Keratinocyte (primary cell): ENCODE measurements at regions not wholly inside any gene's neighbourhood (a gene's known extent, or its start where the extent isn't known, plus 50 kb on each side); places are given as distances from the start of the nearest gene placed in this dataset.

Source experiments
- DNase-seq: peaks from one replicate; pipeline ENCODE4 v3.0.0-alpha.2; 2011; ENCODE audit warnings: low read depth, missing footprints, low spot score
- FAIRE-seq: peaks from 2 replicates; lab custom pipeline; 2011; peaks lifted over from hg19 to GRCh38; lab: Jason Lieb, UNC
- H2AFZ ChIP-seq: 2 replicates; pipeline ENCODE4 v1.6.0; 2012; ENCODE audit warnings: low read length, control low read depth, inconsistent platforms; ENCODE audit not compliant: control insufficient read depth
- H3K27ac ChIP-seq: 2 replicates; pipeline ENCODE4 v1.5.1; 2011; ENCODE audit warnings: low read length; ENCODE audit not compliant: control insufficient read depth, insufficient read depth
- H3K27me3 ChIP-seq: 3 replicates; pipeline ENCODE4 v1.6.0; 2011; ENCODE audit warnings: low read length; ENCODE audit not compliant: control insufficient read depth, insufficient read depth; ENCODE audit errors: extremely low read depth
- H3K36me3 ChIP-seq, 2 experiments: 2 replicates in 1 of 2; 3 replicates in 1 of 2; pipeline ENCODE4 v1.5.1; 2011; ENCODE audit warnings: low read length in 2 of 2, mild to moderate bottlenecking in 1 of 2; ENCODE audit not compliant: control insufficient read depth in 2 of 2, insufficient read depth in 2 of 2; ENCODE audit errors: extremely low read depth in 1 of 2
- H3K4me1 ChIP-seq: 3 replicates; pipeline ENCODE4 v1.5.1; 2011; ENCODE audit warnings: low read length; ENCODE audit not compliant: control insufficient read depth, insufficient read depth; ENCODE audit errors: extremely low read depth
- H3K4me2 ChIP-seq: 3 replicates; pipeline ENCODE4 v1.6.0; 2011; ENCODE audit warnings: low read depth, low read length; ENCODE audit not compliant: control insufficient read depth, insufficient read depth; ENCODE audit errors: extremely low read depth
- H3K4me3 ChIP-seq, 3 experiments: fragments of 200-600 bp in 1 of 3; sonication (generic) in 1 of 3; 2 replicates in 2 of 3; 3 replicates in 1 of 3; pipeline ENCODE4 v1.5.1; 2011 to 2016; ENCODE audit warnings: low read length in 3 of 3, mild to moderate bottlenecking in 3 of 3, control low read depth in 2 of 3, inconsistent platforms in 1 of 3, low read depth in 1 of 3, mixed read lengths in 1 of 3, mixed run types in 1 of 3, moderate library complexity in 1 of 3; ENCODE audit not compliant: control insufficient read depth in 2 of 3, insufficient read depth in 2 of 3; ENCODE audit errors: extremely low read depth in 1 of 3
- H3K79me2 ChIP-seq: 2 replicates; pipeline ENCODE4 v1.6.0; 2012; ENCODE audit warnings: low read length; ENCODE audit not compliant: control insufficient read depth, insufficient read depth
- H3K9ac ChIP-seq: 3 replicates; pipeline ENCODE4 v1.6.0; 2011; ENCODE audit warnings: low read length; ENCODE audit not compliant: control insufficient read depth, insufficient read depth; ENCODE audit errors: extremely low read depth
- H3K9me1 ChIP-seq: 3 replicates; pipeline ENCODE4 v1.6.0; 2011; ENCODE audit warnings: low read length; ENCODE audit not compliant: control insufficient read depth, insufficient read depth; ENCODE audit errors: extremely low read depth
- H3K9me3 ChIP-seq: 2 replicates; pipeline ENCODE4 v1.5.1; 2012; ENCODE audit warnings: low read depth, low read length; ENCODE audit not compliant: control insufficient read depth
- H4K20me1 ChIP-seq: 3 replicates; pipeline ENCODE4 v1.6.0; 2011; ENCODE audit warnings: low read length; ENCODE audit not compliant: control insufficient read depth, insufficient read depth; ENCODE audit errors: extremely low read depth
- CTCF ChIP-seq, 3 experiments: IDR thresholded peaks in 1 of 3; conservative IDR thresholded peaks in 1 of 3; optimal IDR thresholded peaks in 1 of 3; 2 replicates in 2 of 3; 3 replicates in 1 of 3; pipeline versions ENCODE3 to v1.5.1; 2011; ENCODE audit warnings: low read length in 3 of 3, mild to moderate bottlenecking in 3 of 3, moderate library complexity in 2 of 3, control low read depth in 1 of 3, inconsistent platforms in 1 of 3; ENCODE audit not compliant: insufficient read depth in 2 of 3; ENCODE audit errors: extremely low read depth in 1 of 3
- EZH2 ChIP-seq: IDR thresholded peaks from one replicate; pipeline ENCODE4 v1.6.1; 2012; ENCODE audit warnings: inconsistent platforms, mild to moderate bottlenecking, low read length, moderate library complexity
- dilution Hi-C: fragments of 300-500 bp; cut with MboI; formaldehyde crosslinking; loops from one replicate; pipeline ENCODE4 v1.7.0; 2020; ENCODE audit warnings: low sequenced_read_pairs; ENCODE audit not compliant: extremely low pct_ligation_motif_present

- no peaks in the 10 kb centered on the region for H3K9me3 ChIP-seq
- H3K9me1 ChIP-seq: no peaks in the 10 kb centered on the region
- no peaks in the 10 kb centered on the region for H3K79me2 ChIP-seq
- H3K4me3 ChIP-seq: no peak overlapping the region
- no peaks in the 10 kb centered on the region for H3K4me1 ChIP-seq
- TF ChIP-seq EZH2: no peak
- TF ChIP-seq CTCF (optimal IDR thresholded peaks at IDR 0.05 in 1 of 3, IDR thresholded peaks at IDR 0.05 in 1 of 3, conservative IDR thresholded peaks at IDR 0.05 in 1 of 3; ENCODE audit: extremely low read depth in 1 of 3, insufficient read depth in 2 of 3, low read length in 3 of 3): no peak
- DNase-seq (no peak), FAIRE-seq (no peak)
- no peaks in the 10 kb centered on the region for H4K20me1 ChIP-seq
- dilution Hi-C loops: no loop called here
- H3K27me3 ChIP-seq: no peaks in the 10 kb centered on the region
- no peak overlapping the region for H3K4me2 ChIP-seq
- no peak overlapping the region for H3K9ac ChIP-seq
- no peak overlapping the region for H2AFZ ChIP-seq
- no peak overlapping the region for H3K27ac ChIP-seq
- no peaks in the 10 kb centered on the region for H3K36me3 ChIP-seq
These were observed 502.2 kb upstream of the SOX11 start for GRCh38 chr2:5190023-5190422.

GRCh38 chr2:5195636-5196035 lies 496.5 kb upstream of the SOX11 start:
- Histone ChIP-seq H3K9me3 (no peaks in the 10 kb centered on the region), H3K4me1 (no peaks in the 10 kb centered on the region), H3K4me2 (no peak overlapping the region), H3K79me2 (no peaks in the 10 kb centered on the region), H4K20me1 (no peaks in the 10 kb centered on the region), H3K27ac (no peak overlapping the region), H3K4me3 (no peak overlapping the region), H3K27me3 (no peaks in the 10 kb centered on the region), H2AFZ (no peak overlapping the region), H3K36me3 (no peaks in the 10 kb centered on the region), H3K9me1 (no peaks in the 10 kb centered on the region), H3K9ac (no peak overlapping the region)
- dilution Hi-C loops: no loop called here
- FAIRE-seq (no peak), DNase-seq (no peak)
- TF ChIP-seq EZH2: no peak
- no peak for TF ChIP-seq CTCF (optimal IDR thresholded peaks at IDR 0.05 in 1 of 3, IDR thresholded peaks at IDR 0.05 in 1 of 3, conservative IDR thresholded peaks at IDR 0.05 in 1 of 3; ENCODE audit: extremely low read depth in 1 of 3, insufficient read depth in 2 of 3, low read length in 3 of 3)
